OCI-LY7 (cell line): ENCODE measurements at regions not wholly inside any gene's neighbourhood (a gene's known extent, or its start where the extent isn't known, plus 50 kb on each side); places are given as distances from the start of the nearest gene placed in this dataset.

Experiments used
- BruUV-seq: library from RNA; stranded (reverse); fragments of 400-500 nt; replicated peaks from 2 replicates; lab custom pipeline; 2021; lab: Mats Ljungman, UMichigan
- CTCF ChIA-PET: fragments of 300-600 bp; sonication (Branson Sonifier 250); formaldehyde crosslinking; loops from one replicate; lab custom pipeline; 2022; ENCODE audit warnings: antibody characterized with exemption; ENCODE audit not compliant: unreplicated experiment; lab: Charles Lee
- POLR2A ChIA-PET: fragments of 300-600 bp; sonication (Branson Sonifier 250); formaldehyde crosslinking; loops from one replicate; lab custom pipeline; 2022; ENCODE audit warnings: antibody characterized with exemption; lab: Charles Lee
- DNase-seq: peaks from one replicate; pipeline ENCODE4 v3.0.0-alpha.2; 2015; ENCODE audit warnings: low spot score
- H2AFZ ChIP-seq: fragments of 200-600 bp; sonication (generic), shearing (Covaris generic); 2 replicates; pipeline ENCODE4 v1.6.1; 2014; ENCODE audit warnings: mild to moderate bottlenecking, antibody characterized with exemption, low read length, moderate library complexity
- H3K27ac ChIP-seq: fragments of 200-600 bp; sonication (generic); 2 replicates; pipeline ENCODE4 v1.5.1; 2014; ENCODE audit warnings: mixed run types, low read depth, mild to moderate bottlenecking, moderate library complexity, low read length, inconsistent platforms; ENCODE audit not compliant: poor library complexity, severe bottlenecking
- H3K36me3 ChIP-seq: fragments of 200-600 bp; sonication (generic); 2 replicates; pipeline ENCODE4 v1.6.1; 2014; ENCODE audit warnings: mild to moderate bottlenecking, antibody characterized with exemption, low read length, moderate library complexity, mixed read lengths; ENCODE audit not compliant: insufficient read depth
- H3K4me1 ChIP-seq: fragments of 200-600 bp; sonication (generic); 2 replicates; pipeline ENCODE4 v1.5.1; 2014; ENCODE audit warnings: mild to moderate bottlenecking, low read length; ENCODE audit not compliant: insufficient read depth, poor library complexity, severe bottlenecking
- H3K4me2 ChIP-seq: fragments of 200-600 bp; sonication (generic); 2 replicates; pipeline ENCODE4 v1.6.1; 2014; ENCODE audit warnings: mild to moderate bottlenecking, low read length
- H3K4me3 ChIP-seq: fragments of 200-600 bp; sonication (generic); 2 replicates; pipeline ENCODE4 v1.5.1; 2014; ENCODE audit warnings: mild to moderate bottlenecking, low read depth, low read length; ENCODE audit not compliant: poor library complexity, severe bottlenecking
- H3K79me2 ChIP-seq: fragments of 200-600 bp; sonication (generic); 2 replicates; pipeline ENCODE4 v1.6.1; 2016; ENCODE audit warnings: low read depth, mild to moderate bottlenecking, low read length, moderate library complexity, mixed read lengths; ENCODE audit not compliant: insufficient read depth
- H3K9me2 ChIP-seq: fragments of 200-600 bp; sonication (generic); 2 replicates; pipeline ENCODE4 v1.6.1; 2016; ENCODE audit warnings: mild to moderate bottlenecking, low read length, mixed read lengths; ENCODE audit not compliant: insufficient read depth
- H3K9me3 ChIP-seq: fragments of 200-600 bp; sonication (generic); 2 replicates; pipeline ENCODE4 v1.6.1; 2014; ENCODE audit warnings: mild to moderate bottlenecking, mixed run types, low read length, mixed read lengths
- H4K20me1 ChIP-seq: fragments of 200-600 bp; sonication (generic); 2 replicates; pipeline ENCODE4 v1.6.1; 2014; ENCODE audit warnings: mild to moderate bottlenecking, antibody characterized with exemption, low read length, moderate library complexity, mixed read lengths; ENCODE audit not compliant: insufficient read depth
- EZH2phosphoT487 ChIP-seq: fragments of 200-600 bp; sonication (generic); IDR thresholded peaks from 2 replicates; pipeline ENCODE4 v1.6.1; 2018; ENCODE audit warnings: low read depth, borderline replicate concordance, mild to moderate bottlenecking, mixed run types, antibody characterized with exemption, low read length, moderate library complexity, mixed read lengths
- intact Hi-C: fragments of 100-400 bp; cut with micrococcal nuclease; formaldehyde crosslinking; loops from one replicate; pipeline ENCODE4 v1.10.0; 2022; ENCODE audit not compliant: unreplicated experiment
- TF ChIP-seq, protein P1 (sequence below): fragments of 200-600 bp; sonication (generic); conservative IDR thresholded peaks from 2 replicates; pipeline ENCODE4 v1.5.1; 2014; ENCODE audit warnings: mild to moderate bottlenecking, antibody characterized with exemption, low read length, moderate library complexity, mixed read lengths

GRCh38 chr7:33712020-33712414 is 193.3 kb upstream of the BMPER start:
- H3K9me3 ChIP-seq: no peaks in the 10 kb centered on the region
- H3K4me2 ChIP-seq: no peak overlapping the region
- no peaks in the 10 kb centered on the region for H3K4me1 ChIP-seq
- no peaks in the 10 kb centered on the region for H4K20me1 ChIP-seq
- H3K27ac ChIP-seq: no peak overlapping the region
- intact Hi-C loops: no loop called here
- H3K4me3 ChIP-seq: no peak overlapping the region
- CTCF ChIA-PET: no interaction called here
- H3K9me2 ChIP-seq: no peaks in the 10 kb centered on the region
- H3K36me3 ChIP-seq: no peaks in the 10 kb centered on the region
- POLR2A ChIA-PET: interaction anchor here (0.6 kb wide), 1 partner anchor 232 kb away, joined by 3 read pairs; no protein-coding TSS in a partner anchor
- no peaks in the 10 kb centered on the region for H3K79me2 ChIP-seq
- DNase-seq: no peak
- no peak overlapping the region for H2AFZ ChIP-seq
- BruUV-seq: no TSS peak
- TF ChIP-seq, protein P1, sequence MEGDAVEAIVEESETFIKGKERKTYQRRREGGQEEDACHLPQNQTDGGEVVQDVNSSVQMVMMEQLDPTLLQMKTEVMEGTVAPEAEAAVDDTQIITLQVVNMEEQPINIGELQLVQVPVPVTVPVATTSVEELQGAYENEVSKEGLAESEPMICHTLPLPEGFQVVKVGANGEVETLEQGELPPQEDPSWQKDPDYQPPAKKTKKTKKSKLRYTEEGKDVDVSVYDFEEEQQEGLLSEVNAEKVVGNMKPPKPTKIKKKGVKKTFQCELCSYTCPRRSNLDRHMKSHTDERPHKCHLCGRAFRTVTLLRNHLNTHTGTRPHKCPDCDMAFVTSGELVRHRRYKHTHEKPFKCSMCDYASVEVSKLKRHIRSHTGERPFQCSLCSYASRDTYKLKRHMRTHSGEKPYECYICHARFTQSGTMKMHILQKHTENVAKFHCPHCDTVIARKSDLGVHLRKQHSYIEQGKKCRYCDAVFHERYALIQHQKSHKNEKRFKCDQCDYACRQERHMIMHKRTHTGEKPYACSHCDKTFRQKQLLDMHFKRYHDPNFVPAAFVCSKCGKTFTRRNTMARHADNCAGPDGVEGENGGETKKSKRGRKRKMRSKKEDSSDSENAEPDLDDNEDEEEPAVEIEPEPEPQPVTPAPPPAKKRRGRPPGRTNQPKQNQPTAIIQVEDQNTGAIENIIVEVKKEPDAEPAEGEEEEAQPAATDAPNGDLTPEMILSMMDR: no peak

- POLR2A ChIA-PET: interaction anchor here (1.2 kb wide), 1 partner anchor 8 kb away, joined by 3 read pairs; no protein-coding TSS in a partner anchor
- TF ChIP-seq, protein P1: no peak
- TF ChIP-seq EZH2phosphoT487: no peak
- Histone ChIP-seq H2AFZ (no peak overlapping the region), H3K4me3 (no peak overlapping the region), H3K4me2 (no peak overlapping the region), H3K9me2 (no peaks in the 10 kb centered on the region), H3K9me3 (no peaks in the 10 kb centered on the region), H4K20me1 (no peaks in the 10 kb centered on the region), H3K79me2 (no peaks in the 10 kb centered on the region), H3K4me1 (no peaks in the 10 kb centered on the region), H3K27ac (no peak overlapping the region), H3K36me3 (no peaks in the 10 kb centered on the region)
- DNase-seq: no peak
- no TSS peak for BruUV-seq
- intact Hi-C loops: no loop called here
- CTCF ChIA-PET: no interaction called here
Observed at GRCh38 chr7:33714208-33714607, 191.1 kb upstream of the BMPER start.

- Histone ChIP-seq H3K4me1 (no peaks in the 10 kb centered on the region), H3K9me3 (no peaks in the 10 kb centered on the region), H3K79me2 (no peaks in the 10 kb centered on the region), H3K36me3 (no peaks in the 10 kb centered on the region), H2AFZ (no peak overlapping the region), H3K27ac (no peak overlapping the region), H3K9me2 (no peaks in the 10 kb centered on the region), H3K4me3 (no peak overlapping the region), H3K4me2 (no peak overlapping the region), H4K20me1 (no peaks in the 10 kb centered on the region)
- ChIA-PET CTCF (no interaction called here), POLR2A (no interaction called here)
- BruUV-seq: no TSS peak
- intact Hi-C loops: no loop called here
- TF ChIP-seq EZH2phosphoT487: no peak
- TF ChIP-seq, protein P1: peak; percentile 77
- DNase-seq: peak; percentile 27
Observed at GRCh38 chr7:33716581-33717477, 188.5 kb upstream of the BMPER start.
